SK-N-SH treated with all-trans-retinoic acid at 6 μM for 48 hours (cell line): ENCODE measurements at regions not wholly inside any gene's neighbourhood (a gene's known extent, or its start where the extent isn't known, plus 50 kb on each side); places are given as distances from the start of the nearest gene placed in this dataset.

Source experiments
- ATAC-seq: fragments of 200-7000 bp; cut with Tn5 transposase; 3 replicates; pipeline ENCODE4 v1.9.1; 2020; ENCODE audit warnings: mild to moderate bottlenecking, moderate library complexity
- ARNTL ChIP-seq: fragments of 450-650 bp; formaldehyde crosslinking; IDR thresholded peaks from 2 replicates; pipeline ENCODE4 v1.5.0; 2020; ENCODE audit warnings: low read depth, mild to moderate bottlenecking, moderate library complexity, borderline replicate concordance
- BACH2 ChIP-seq: fragments of 250-450 bp; sonication (Bioruptor Pico); IDR thresholded peaks from 2 replicates; pipeline ENCODE4 v1.9.0; 2021; ENCODE audit warnings: mild to moderate bottlenecking, borderline replicate concordance
- CREB5 ChIP-seq: fragments of 250-450 bp; sonication (Bioruptor Pico); IDR thresholded peaks from 2 replicates; pipeline ENCODE4 v1.5.1; 2020; ENCODE audit warnings: low read depth, mild to moderate bottlenecking, moderate library complexity
- CSDC2 ChIP-seq: fragments of 250-450 bp; sonication (Bioruptor Pico); IDR thresholded peaks from 2 replicates; pipeline ENCODE4 v1.5.0; 2020; ENCODE audit warnings: mild to moderate bottlenecking, moderate library complexity
- ESRRG ChIP-seq: fragments of 250-450 bp; sonication (Bioruptor Pico); IDR thresholded peaks from 2 replicates; pipeline ENCODE4 v1.6.1; 2021; ENCODE audit warnings: mild to moderate bottlenecking
- GLIS3 ChIP-seq: fragments of 250-450 bp; sonication (Bioruptor Pico); IDR thresholded peaks from 2 replicates; pipeline ENCODE4 v1.5.0; 2020; ENCODE audit warnings: mild to moderate bottlenecking, moderate library complexity
- ISL1 ChIP-seq: fragments of 250-450 bp; sonication (Bioruptor Pico); IDR thresholded peaks from 2 replicates; pipeline ENCODE4 v2.1.2; 2022; ENCODE audit warnings: mild to moderate bottlenecking, moderate library complexity
- OSR1 ChIP-seq: fragments of 250-450 bp; sonication (Bioruptor Pico); IDR thresholded peaks from 2 replicates; pipeline ENCODE4 v1.8.0; 2022; ENCODE audit warnings: moderate library complexity, mild to moderate bottlenecking, inconsistent platforms
- PATZ1 ChIP-seq: fragments of 250-450 bp; sonication (Bioruptor Pico); IDR thresholded peaks from 2 replicates; pipeline ENCODE4 v1.8.0; 2020; ENCODE audit warnings: mild to moderate bottlenecking, moderate library complexity, borderline replicate concordance
- PPARA ChIP-seq: fragments of 250-450 bp; sonication (Bioruptor Pico); IDR thresholded peaks from 2 replicates; pipeline ENCODE4 v1.5.0; 2020; ENCODE audit warnings: mild to moderate bottlenecking, borderline replicate concordance
- RARB ChIP-seq: fragments of 250-450 bp; sonication (Bioruptor Pico); IDR thresholded peaks from 2 replicates; pipeline ENCODE4 v1.8.0; 2021; ENCODE audit warnings: mild to moderate bottlenecking, moderate library complexity
- SNAI2 ChIP-seq: fragments of 250-450 bp; sonication (Bioruptor Pico); IDR thresholded peaks from 2 replicates; pipeline ENCODE4 v1.5.0; 2020; ENCODE audit warnings: mild to moderate bottlenecking, moderate library complexity
- TCF4 ChIP-seq: fragments of 250-450 bp; sonication (Bioruptor Pico); IDR thresholded peaks from 2 replicates; pipeline ENCODE4 v1.8.0; 2021; ENCODE audit warnings: mild to moderate bottlenecking, moderate library complexity, borderline replicate concordance
- TOX ChIP-seq: fragments of 250-450 bp; sonication (Bioruptor Pico); IDR thresholded peaks from 2 replicates; pipeline ENCODE4 v1.8.0; 2021; ENCODE audit warnings: mild to moderate bottlenecking, moderate library complexity, borderline replicate concordance
- TSHZ2 ChIP-seq: fragments of 250-450 bp; sonication (Bioruptor Pico); IDR thresholded peaks from 2 replicates; pipeline ENCODE4 v1.5.0; 2020; ENCODE audit warnings: mild to moderate bottlenecking, moderate library complexity
- ZC3H10 ChIP-seq: fragments of 250-450 bp; sonication (Bioruptor Pico); IDR thresholded peaks from 2 replicates; pipeline ENCODE4 v1.5.1; 2021; ENCODE audit warnings: mild to moderate bottlenecking, moderate library complexity
- ZFP3 ChIP-seq: fragments of 250-450 bp; sonication (Bioruptor Pico); IDR thresholded peaks from 2 replicates; pipeline ENCODE4 v1.5.0; 2020; ENCODE audit warnings: mild to moderate bottlenecking, moderate library complexity
- ZFP30 ChIP-seq: fragments of 450-650 bp; formaldehyde crosslinking; IDR thresholded peaks from 2 replicates; pipeline ENCODE4 v1.5.0; 2022; ENCODE audit warnings: mild to moderate bottlenecking, moderate library complexity
- ZNF565 ChIP-seq: fragments of 450-650 bp; formaldehyde crosslinking; conservative IDR thresholded peaks from 2 replicates; pipeline ENCODE4 v1.5.0; 2020; ENCODE audit warnings: low read depth, mild to moderate bottlenecking, moderate library complexity
- ZNF8 ChIP-seq: fragments of 450-650 bp; formaldehyde crosslinking; IDR thresholded peaks from 2 replicates; pipeline ENCODE4 v1.5.0; 2020; ENCODE audit warnings: mild to moderate bottlenecking, moderate library complexity
- TF ChIP-seq, protein P1 (sequence below): fragments of 250-450 bp; sonication (Bioruptor Pico); IDR thresholded peaks from 2 replicates; pipeline ENCODE4 v1.8.0; 2021; ENCODE audit warnings: low read depth, mild to moderate bottlenecking, moderate library complexity, borderline replicate concordance
- TF ChIP-seq, protein P2 (sequence below): fragments of 250-450 bp; sonication (Bioruptor Pico); IDR thresholded peaks from 2 replicates; pipeline ENCODE4 v1.5.1; 2021; ENCODE audit warnings: mild to moderate bottlenecking, moderate library complexity

GRCh38 chr15:66959875-66960274 is 105.5 kb upstream of the SMAD3 start:
- ATAC-seq, result no peak

DNA sequence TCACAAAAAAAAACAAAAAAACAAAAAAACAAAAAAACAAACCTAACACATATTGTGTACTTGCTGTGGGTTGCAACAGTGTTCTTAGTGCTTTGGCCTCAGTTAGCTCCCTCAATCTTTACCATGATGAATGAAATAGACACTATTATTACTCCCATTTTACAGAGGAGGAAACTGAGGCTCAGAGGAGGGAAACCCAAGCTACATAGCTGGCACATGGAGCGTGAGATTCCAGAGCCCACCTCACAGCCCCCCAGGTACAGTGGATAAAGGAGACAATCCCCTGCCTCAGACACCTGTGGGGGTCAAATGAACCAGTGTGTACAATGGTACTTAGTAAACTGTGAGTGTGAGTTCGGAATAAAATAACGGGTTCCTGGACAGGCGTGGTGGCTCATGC is 104.9 kb upstream of the SMAD3 start:
- TF ChIP-seq PATZ1 (CRISPR knock-in tag), result no peak
- no peak for TF ChIP-seq CSDC2 (CRISPR knock-in tag)
- TF ChIP-seq ESRRG (CRISPR knock-in tag), result no peak
- no peak for TF ChIP-seq ZNF565 (CRISPR knock-in tag)
- TF ChIP-seq ISL1 (CRISPR knock-in tag), result no peak
- TF ChIP-seq, protein P1, sequence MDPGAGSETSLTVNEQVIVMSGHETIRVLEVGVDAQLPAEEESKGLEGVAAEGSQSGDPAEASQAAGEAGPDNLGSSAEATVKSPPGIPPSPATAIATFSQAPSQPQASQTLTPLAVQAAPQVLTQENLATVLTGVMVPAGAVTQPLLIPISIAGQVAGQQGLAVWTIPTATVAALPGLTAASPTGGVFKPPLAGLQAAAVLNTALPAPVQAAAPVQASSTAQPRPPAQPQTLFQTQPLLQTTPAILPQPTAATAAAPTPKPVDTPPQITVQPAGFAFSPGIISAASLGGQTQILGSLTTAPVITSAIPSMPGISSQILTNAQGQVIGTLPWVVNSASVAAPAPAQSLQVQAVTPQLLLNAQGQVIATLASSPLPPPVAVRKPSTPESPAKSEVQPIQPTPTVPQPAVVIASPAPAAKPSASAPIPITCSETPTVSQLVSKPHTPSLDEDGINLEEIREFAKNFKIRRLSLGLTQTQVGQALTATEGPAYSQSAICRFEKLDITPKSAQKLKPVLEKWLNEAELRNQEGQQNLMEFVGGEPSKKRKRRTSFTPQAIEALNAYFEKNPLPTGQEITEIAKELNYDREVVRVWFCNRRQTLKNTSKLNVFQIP, result no peak
- TF ChIP-seq ZFP3 (CRISPR knock-in tag), result no peak
- no peak for TF ChIP-seq BACH2 (CRISPR knock-in tag)
- no peak for TF ChIP-seq SNAI2 (CRISPR knock-in tag)
- TF ChIP-seq PPARA (CRISPR knock-in tag), result no peak
- TF ChIP-seq ZNF8 (CRISPR knock-in tag), result no peak
- no peak for TF ChIP-seq TOX
- no peak for TF ChIP-seq ZFP30 (CRISPR knock-in tag)
- TF ChIP-seq RARB (CRISPR knock-in tag), result no peak
- TF ChIP-seq, protein P2, sequence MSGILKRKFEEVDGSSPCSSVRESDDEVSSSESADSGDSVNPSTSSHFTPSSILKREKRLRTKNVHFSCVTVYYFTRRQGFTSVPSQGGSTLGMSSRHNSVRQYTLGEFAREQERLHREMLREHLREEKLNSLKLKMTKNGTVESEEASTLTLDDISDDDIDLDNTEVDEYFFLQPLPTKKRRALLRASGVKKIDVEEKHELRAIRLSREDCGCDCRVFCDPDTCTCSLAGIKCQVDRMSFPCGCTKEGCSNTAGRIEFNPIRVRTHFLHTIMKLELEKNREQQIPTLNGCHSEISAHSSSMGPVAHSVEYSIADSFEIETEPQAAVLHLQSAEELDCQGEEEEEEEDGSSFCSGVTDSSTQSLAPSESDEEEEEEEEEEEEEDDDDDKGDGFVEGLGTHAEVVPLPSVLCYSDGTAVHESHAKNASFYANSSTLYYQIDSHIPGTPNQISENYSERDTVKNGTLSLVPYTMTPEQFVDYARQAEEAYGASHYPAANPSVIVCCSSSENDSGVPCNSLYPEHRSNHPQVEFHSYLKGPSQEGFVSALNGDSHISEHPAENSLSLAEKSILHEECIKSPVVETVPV, result no peak
- no peak for TF ChIP-seq GLIS3 (CRISPR knock-in tag)
- TF ChIP-seq TCF4 (CRISPR knock-in tag), result no peak
- no peak for TF ChIP-seq OSR1 (CRISPR knock-in tag)
- TF ChIP-seq CREB5, result no peak
- ATAC-seq, result no peak

More at GRCh38 chr15:66959875-66960274, 105.5 kb upstream of the SMAD3 start:
- TF ChIP-seq CSDC2 (CRISPR knock-in tag), result no peak
- no peak for TF ChIP-seq ESRRG (CRISPR knock-in tag)
- TF ChIP-seq TSHZ2 (CRISPR knock-in tag), result no peak
- no peak for TF ChIP-seq ZC3H10
- TF ChIP-seq ZFP30 (CRISPR knock-in tag), result no peak
- TF ChIP-seq SNAI2 (CRISPR knock-in tag), result no peak
- no peak for TF ChIP-seq PPARA (CRISPR knock-in tag)

GRCh38 chr15:66961407-66961884 is 104.0 kb upstream of the SMAD3 start:
- peak; percentile 25; the same call in 2 of the 3 replicates for ATAC-seq
- TF ChIP-seq TSHZ2 (CRISPR knock-in tag), result no peak
- TF ChIP-seq ZNF8 (CRISPR knock-in tag), result no peak
- TF ChIP-seq ZC3H10, result no peak
- TF ChIP-seq PPARA (CRISPR knock-in tag), result no peak
- TF ChIP-seq BACH2 (CRISPR knock-in tag), result no peak
- TF ChIP-seq, protein P1, result no peak
- no peak for TF ChIP-seq ARNTL (CRISPR knock-in tag)
- no peak for TF ChIP-seq ZFP30 (CRISPR knock-in tag)
- TF ChIP-seq RARB (CRISPR knock-in tag), result no peak
- no peak for TF ChIP-seq ZNF565 (CRISPR knock-in tag)
- no peak for TF ChIP-seq CSDC2 (CRISPR knock-in tag)
- no peak for TF ChIP-seq ZFP3 (CRISPR knock-in tag)
- TF ChIP-seq CREB5, result no peak
